Right renal pelvis (tissue), 4 donors: ENCODE measurements at regions not wholly inside any gene's neighbourhood (a gene's known extent, or its start where the extent isn't known, plus 50 kb on each side); places are given as distances from the start of the nearest gene placed in this dataset.
"Not testable (repeated sequence)": the region's sequence is repeated elsewhere in the genome, so short reads cannot be mapped to it uniquely, and the experiment has no call there.

Source experiments
- DNase-seq, 4 donors: peaks; one replicate each; pipeline ENCODE4 v3.0.0-alpha.2; 2013; ENCODE audit warnings: low read depth in 4 of 4, low spot score in 3 of 4, missing footprints in 1 of 4

- no peak for DNase-seq
Measured at GRCh38 chr2:175872721-175873120, 129.3 kb downstream of the LNPK start.

GRCh38 chr2:175872005-175872348, 130.1 kb downstream of the LNPK start:
- DNase-seq = no peak

GRCh38 chr2:175871331-175872004, 130.6 kb downstream of the LNPK start:
- no peak for DNase-seq

GRCh38 chr2:175865716-175866115, 136.4 kb downstream of the LNPK start:
- DNase-seq = no peak

- no peak for DNase-seq
Measured at GRCh38 chr2:175864137-175864850, 137.8 kb downstream of the LNPK start.

- no peak for DNase-seq
Measured at GRCh38 chr2:175861958-175862357, 140.1 kb downstream of the LNPK start.

GRCh38 chr2:175855794-175856453, 146.1 kb downstream of the LNPK start:
- DNase-seq = no peak

GRCh38 chr2:175855236-175855635, 146.8 kb downstream of the LNPK start:
- no peak for DNase-seq

GRCh38 chr2:175854665-175855064, 147.4 kb downstream of the LNPK start:
- peak in 1 of 4 donors; percentile 37 for DNase-seq

GRCh38 chr2:175854129-175854528, 147.9 kb downstream of the LNPK start:
- DNase-seq = no peak

- DNase-seq = no peak
Measured at GRCh38 chr2:175853616-175853890, 148.5 kb downstream of the LNPK start.

- DNase-seq = no peak
Measured at GRCh38 chr2:175852879-175853615, 149.0 kb downstream of the LNPK start.

GRCh38 chr2:175847128-175847527, 154.9 kb downstream of the LNPK start:
- no peak for DNase-seq

GRCh38 chr2:175844169-175844568, 157.9 kb downstream of the LNPK start:
- DNase-seq = no peak

- DNase-seq = no peak
Measured at GRCh38 chr2:175843625-175844024, 158.4 kb downstream of the LNPK start.

GRCh38 chr2:175842996-175843395, 159.1 kb downstream of the LNPK start:
- DNase-seq = no peak

GRCh38 chr2:175840765-175841164, 161.3 kb downstream of the LNPK start:
- DNase-seq = not testable (repeated sequence)

- peak in 1 of 4 donors; percentile 24 for DNase-seq
Measured at GRCh38 chr2:175840256-175840655, 161.8 kb downstream of the LNPK start.

- DNase-seq = no peak
Measured at GRCh38 chr2:175838979-175839378, 163.1 kb downstream of the LNPK start.

GRCh38 chr2:175837046-175837445, 165.0 kb downstream of the LNPK start:
- DNase-seq = no peak

- no peak for DNase-seq
Measured at GRCh38 chr2:175836361-175836760, 165.7 kb downstream of the LNPK start.
